Loucy (cell line): ENCODE measurements at regions not wholly inside any gene's neighbourhood (a gene's known extent, or its start where the extent isn't known, plus 50 kb on each side); places are given as distances from the start of the nearest gene placed in this dataset.

ENCODE experiments used
- CTCF ChIP-seq: fragments of 200-600 bp; sonication (generic); conservative IDR thresholded peaks from 2 replicates; pipeline ENCODE4 v1.5.1; 2014; ENCODE audit warnings: mild to moderate bottlenecking, antibody characterized with exemption, low read length
- EZH2phosphoT487 ChIP-seq: fragments of 200-600 bp; IDR thresholded peaks from 2 replicates; pipeline ENCODE4 v1.6.1; 2018; ENCODE audit warnings: antibody characterized with exemption, mild to moderate bottlenecking, moderate library complexity, borderline replicate concordance

GRCh38 chr2:19684516-19684915 lies 217.3 kb downstream of the TTC32 start:
- TF ChIP-seq CTCF = no peak
- no peak for TF ChIP-seq EZH2phosphoT487
